KOPT-K1 (cell line): ENCODE measurements at regions not wholly inside any gene's neighbourhood (a gene's known extent, or its start where the extent isn't known, plus 50 kb on each side); places are given as distances from the start of the nearest gene placed in this dataset.
A peak's percentile ranks its signal among the peaks of the same experiment; 100 is the strongest.
"Not testable (repeated sequence)": the region's sequence is repeated elsewhere in the genome, so short reads cannot be mapped to it uniquely, and the experiment has no call there.

Experiments used
- H3K27ac ChIP-seq: fragments of 200-600 bp; sonication (generic); 2 replicates; pipeline ENCODE4 v1.5.1; 2016; ENCODE audit warnings: antibody characterized with exemption, mild to moderate bottlenecking, low read depth, low read length; ENCODE audit not compliant: poor library complexity, severe bottlenecking
- H3K36me3 ChIP-seq: fragments of 200-600 bp; sonication (generic); 2 replicates; pipeline ENCODE4 v1.5.1; 2017; ENCODE audit warnings: antibody characterized with exemption, mild to moderate bottlenecking, low read length, moderate library complexity; ENCODE audit not compliant: insufficient read depth
- H3K9me3 ChIP-seq: fragments of 200-600 bp; sonication (generic); 2 replicates; pipeline ENCODE4 v1.5.1; 2017; ENCODE audit warnings: antibody characterized with exemption, low read length, mild to moderate bottlenecking; ENCODE audit not compliant: insufficient read depth, poor library complexity, severe bottlenecking

GRCh38 chr18:60188958-60189357 lies 183.6 kb downstream of the MC4R start:
- no peaks in the 10 kb centered on the region for H3K36me3 ChIP-seq
- H3K9me3 ChIP-seq = no peaks in the 10 kb centered on the region
- H3K27ac ChIP-seq = no peak overlapping the region

GRCh38 chr18:60182223-60182622 lies 190.4 kb downstream of the MC4R start:
- no peak overlapping the region for H3K27ac ChIP-seq
- no peaks in the 10 kb centered on the region for H3K36me3 ChIP-seq
- H3K9me3 ChIP-seq = peaks cover 7% of the 10 kb centered on the region

DNA sequence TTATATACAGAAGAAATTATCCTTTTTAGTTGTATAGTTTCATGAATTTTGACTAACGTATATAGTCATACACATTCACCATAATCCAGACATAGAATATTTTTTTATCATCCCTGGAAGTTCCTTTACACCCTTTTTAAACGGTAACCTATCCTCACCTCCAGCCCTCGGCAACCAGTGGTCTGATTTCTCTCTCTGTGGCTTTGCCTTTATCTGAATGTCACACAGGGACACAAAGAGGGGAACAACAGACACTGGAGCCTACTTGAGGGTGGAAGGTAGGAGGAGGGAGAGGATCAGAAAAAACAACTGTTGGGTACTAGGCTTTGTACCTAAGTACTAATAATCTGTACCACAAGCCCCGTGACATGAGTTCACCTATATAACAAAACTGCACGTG lies 191.9 kb downstream of the MC4R start:
- H3K9me3 ChIP-seq = peaks cover 7% of the 10 kb centered on the region
- H3K36me3 ChIP-seq = no peaks in the 10 kb centered on the region
- no peak overlapping the region for H3K27ac ChIP-seq

- H3K27ac ChIP-seq, H3K9me3 ChIP-seq, H3K36me3 ChIP-seq: not testable (repeated sequence)
These were observed 194.4 kb downstream of the MC4R start for GRCh38 chr18:60178224-60178623.

DNA sequence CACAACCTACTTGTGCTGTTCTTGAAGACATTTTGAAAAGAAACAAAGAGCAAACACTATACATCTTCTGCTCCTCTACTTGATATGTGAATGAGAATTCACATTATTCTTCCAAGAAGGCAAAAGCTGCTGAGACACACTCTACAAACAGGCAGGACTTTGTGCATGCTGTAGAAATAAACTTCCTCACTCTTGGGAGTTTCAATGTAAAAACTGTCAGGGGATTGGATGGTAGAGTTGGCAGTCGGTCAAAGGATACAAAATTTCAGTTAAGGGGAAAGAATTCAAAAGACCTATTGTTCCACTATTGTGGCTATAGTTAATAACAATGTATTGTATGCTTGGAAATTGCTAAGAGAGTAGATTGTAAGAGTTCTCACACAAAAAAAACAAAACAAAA lies 196.3 kb downstream of the MC4R start:
- H3K9me3 ChIP-seq = peaks cover 7% of the 10 kb centered on the region
- H3K27ac ChIP-seq = no peak overlapping the region
- H3K36me3 ChIP-seq = no peaks in the 10 kb centered on the region

DNA sequence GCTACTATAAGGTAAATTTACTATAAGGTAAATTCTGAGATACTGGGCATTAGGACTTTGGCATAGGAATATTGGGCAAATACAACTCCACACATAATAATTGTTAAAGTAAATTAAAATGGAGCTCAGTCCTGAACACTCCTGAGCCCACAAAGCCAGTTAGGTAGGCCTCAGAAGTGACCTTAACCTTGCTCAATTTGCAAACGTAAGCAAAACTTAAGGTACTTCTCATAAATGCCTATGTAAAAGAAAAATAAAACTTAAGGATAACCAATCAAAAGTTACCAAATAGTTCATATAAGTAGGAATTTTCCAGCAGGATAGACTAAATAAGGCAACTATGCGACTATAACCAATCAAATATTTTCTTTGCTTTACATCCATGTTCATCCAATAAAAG lies 197.7 kb downstream of the MC4R start:
- H3K9me3 ChIP-seq = peaks cover 7% of the 10 kb centered on the region
- no peaks in the 10 kb centered on the region for H3K36me3 ChIP-seq
- H3K27ac ChIP-seq = no peak overlapping the region

- no peaks in the 10 kb centered on the region for H3K9me3 ChIP-seq
- H3K36me3 ChIP-seq = no peaks in the 10 kb centered on the region
- no peak overlapping the region for H3K27ac ChIP-seq
These were observed 200.5 kb downstream of the MC4R start for GRCh38 chr18:60172030-60172429.

DNA sequence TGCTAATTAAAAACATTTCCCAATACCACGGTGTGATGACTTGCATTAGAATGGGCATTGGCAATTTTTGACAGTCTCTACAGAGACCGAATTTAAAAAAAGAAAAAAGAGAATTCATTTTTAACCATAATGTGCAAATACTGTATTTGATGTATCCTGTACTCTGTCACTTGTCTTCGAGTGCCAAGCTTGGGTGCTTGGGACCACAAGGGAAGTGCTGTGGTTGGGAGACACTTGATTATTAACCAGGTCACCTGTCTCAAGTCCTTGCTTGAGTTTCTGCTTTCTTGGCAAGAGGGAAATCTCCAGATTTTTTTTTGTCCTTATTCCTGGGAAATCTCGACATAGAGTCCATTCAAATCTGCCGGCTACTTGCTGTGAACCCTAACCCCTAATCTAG lies 209.0 kb downstream of the MC4R start:
- no peaks in the 10 kb centered on the region for H3K36me3 ChIP-seq
- H3K27ac ChIP-seq = no peak overlapping the region
- H3K9me3 ChIP-seq = peaks cover 30% of the 10 kb centered on the region

GRCh38 chr18:60162388-60162787 lies 210.2 kb downstream of the MC4R start:
- Histone ChIP-seq H3K36me3 (no peaks in the 10 kb centered on the region), H3K9me3 (peaks cover 30% of the 10 kb centered on the region), H3K27ac (no peak overlapping the region)

- Histone ChIP-seq H3K9me3 (peaks cover 11% of the 10 kb centered on the region), H3K36me3 (no peaks in the 10 kb centered on the region), H3K27ac (no peak overlapping the region)
These were observed 214.8 kb downstream of the MC4R start for GRCh38 chr18:60157810-60158209.

- H3K9me3 ChIP-seq = peaks cover 23% of the 10 kb centered on the region
- H3K27ac ChIP-seq = no peak overlapping the region
- H3K36me3 ChIP-seq = no peaks in the 10 kb centered on the region
These were observed 219.2 kb downstream of the MC4R start for GRCh38 chr18:60153376-60153775.

DNA sequence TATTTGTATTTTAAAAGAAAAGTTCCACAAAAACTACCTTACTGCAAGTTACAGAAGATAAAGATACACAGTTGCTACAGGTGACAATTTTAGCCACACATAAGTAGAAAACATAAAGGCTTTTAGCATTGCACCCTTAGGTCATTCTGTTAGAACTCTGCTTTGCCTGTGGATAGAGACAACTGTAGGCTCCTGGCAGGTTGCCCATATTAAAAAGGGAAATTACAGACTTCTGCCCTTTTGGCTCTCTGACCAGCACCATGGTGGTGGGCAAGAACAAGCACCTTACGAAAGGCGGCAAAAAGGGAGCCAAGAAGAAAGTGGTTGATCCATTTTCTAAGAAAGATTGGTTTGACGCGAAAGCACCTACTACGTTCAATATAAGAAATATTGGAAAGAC lies 223.3 kb downstream of the MC4R start:
- Histone ChIP-seq H3K9me3 (peaks cover 19% of the 10 kb centered on the region), H3K27ac (peak overlapping the region; percentile 87), H3K36me3 (no peaks in the 10 kb centered on the region)

- H3K9me3 ChIP-seq = peaks cover 17% of the 10 kb centered on the region
- peak overlapping the region; percentile 87 for H3K27ac ChIP-seq
- no peaks in the 10 kb centered on the region for H3K36me3 ChIP-seq
These were observed 225.3 kb downstream of the MC4R start for GRCh38 chr18:60147323-60147722.

GRCh38 chr18:60146220-60146960 lies 226.2 kb downstream of the MC4R start:
- Histone ChIP-seq H3K36me3 (no peaks in the 10 kb centered on the region), H3K27ac (peak overlapping the region; percentile 87), H3K9me3 (peaks cover 17% of the 10 kb centered on the region)

- Histone ChIP-seq H3K27ac (peak overlapping the region; percentile 87), H3K9me3 (peaks cover 17% of the 10 kb centered on the region), H3K36me3 (no peaks in the 10 kb centered on the region)
These were observed 226.8 kb downstream of the MC4R start for GRCh38 chr18:60145776-60146175.

DNA sequence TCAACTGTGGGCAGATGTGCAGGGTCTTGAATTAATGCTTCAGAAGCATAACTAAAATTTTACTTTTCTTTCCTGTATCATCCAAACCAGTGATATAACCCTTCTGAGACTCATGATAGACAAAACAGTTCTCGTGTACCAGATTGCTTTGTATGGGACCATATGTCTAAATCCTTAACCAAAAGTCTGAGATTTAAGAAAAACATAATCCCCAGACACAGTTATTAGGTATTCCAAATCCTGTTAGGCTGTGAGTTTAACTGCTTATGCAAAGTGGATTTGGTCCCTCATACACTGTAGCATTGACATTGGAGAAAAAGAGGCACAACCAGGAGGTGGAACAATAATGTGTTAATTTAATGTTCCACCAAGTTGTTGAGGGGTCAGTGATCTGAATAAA lies 235.0 kb downstream of the PMAIP1 start:
- Histone ChIP-seq H3K9me3 (peaks cover 18% of the 10 kb centered on the region), H3K27ac (no peak overlapping the region), H3K36me3 (no peaks in the 10 kb centered on the region)
